ENCODE measurements at regions not wholly inside any gene's neighbourhood (a gene's known extent, or its start where the extent isn't known, plus 50 kb on each side); places are given as distances from the start of the nearest gene placed in this dataset.
"Not testable (repeated sequence)": the region's sequence is repeated elsewhere in the genome, so short reads cannot be mapped to it uniquely, and the experiment has no call there.

DNA sequence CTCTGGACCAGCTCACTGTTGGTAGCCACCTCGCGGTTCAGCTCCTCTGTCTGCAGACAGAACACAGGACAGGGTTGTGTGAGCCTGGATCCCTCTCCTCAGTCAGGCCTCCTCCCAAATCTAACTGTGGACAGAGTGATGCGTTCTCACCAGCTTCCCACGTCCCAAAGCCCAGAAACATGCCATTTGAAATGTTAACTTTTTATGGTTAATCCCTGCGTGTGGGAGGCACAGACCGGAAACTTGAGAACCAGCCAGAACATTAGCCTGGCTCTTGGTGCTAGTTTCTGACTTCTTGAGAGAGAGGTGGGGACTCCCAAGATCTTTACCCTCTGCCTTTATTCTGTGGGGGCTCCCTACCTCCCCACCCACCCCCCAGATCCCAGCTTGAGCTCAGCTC lies 129.6 kb downstream of the TNFRSF13B start:
- not testable (repeated sequence) for DNase-seq (ENCODE audit: low spot score)

DNA sequence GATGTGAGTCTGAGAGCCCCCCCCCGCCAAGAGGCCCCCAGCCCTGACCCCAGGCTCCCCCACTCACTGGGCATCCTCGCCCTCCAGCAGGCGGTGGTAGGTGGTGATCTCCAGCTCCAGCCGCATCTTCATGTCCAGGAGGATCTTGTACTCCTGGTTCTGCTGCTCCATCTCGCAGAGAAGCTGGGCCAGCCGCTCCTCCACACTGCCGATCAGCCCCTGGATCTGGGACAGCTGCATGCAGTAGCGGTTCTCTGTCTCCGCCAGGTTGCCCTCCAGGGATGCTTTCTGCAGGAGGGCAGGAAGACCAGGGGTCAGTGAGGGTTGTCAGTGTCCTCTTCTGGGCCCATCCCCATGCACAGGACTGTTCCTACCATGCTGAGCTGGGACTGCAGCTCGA lies 130.0 kb downstream of the TNFRSF13B start:
- not testable (repeated sequence) for DNase-seq (ENCODE audit: low spot score)

DNA sequence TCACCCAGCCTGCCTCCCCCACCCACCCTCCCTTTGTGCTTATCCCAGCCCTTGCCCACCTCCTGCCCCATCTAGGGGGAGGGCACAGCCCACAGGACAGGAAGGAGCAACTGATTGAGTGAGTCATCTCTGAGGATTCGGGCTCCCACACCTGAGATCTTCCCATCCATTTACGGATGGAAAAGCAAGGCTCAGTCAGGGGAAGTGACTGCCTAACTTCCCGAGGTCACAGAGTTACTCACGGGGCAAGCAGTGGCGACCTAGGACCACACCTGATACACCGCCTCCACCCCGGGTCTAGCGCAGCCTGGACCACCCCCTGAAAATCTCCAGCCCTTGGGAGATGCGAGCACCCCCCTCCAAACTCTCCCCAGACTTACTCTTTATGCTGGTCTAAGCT lies 131.7 kb downstream of the TNFRSF13B start:
- DNase-seq (ENCODE audit: low spot score) = not testable (repeated sequence)

DNA sequence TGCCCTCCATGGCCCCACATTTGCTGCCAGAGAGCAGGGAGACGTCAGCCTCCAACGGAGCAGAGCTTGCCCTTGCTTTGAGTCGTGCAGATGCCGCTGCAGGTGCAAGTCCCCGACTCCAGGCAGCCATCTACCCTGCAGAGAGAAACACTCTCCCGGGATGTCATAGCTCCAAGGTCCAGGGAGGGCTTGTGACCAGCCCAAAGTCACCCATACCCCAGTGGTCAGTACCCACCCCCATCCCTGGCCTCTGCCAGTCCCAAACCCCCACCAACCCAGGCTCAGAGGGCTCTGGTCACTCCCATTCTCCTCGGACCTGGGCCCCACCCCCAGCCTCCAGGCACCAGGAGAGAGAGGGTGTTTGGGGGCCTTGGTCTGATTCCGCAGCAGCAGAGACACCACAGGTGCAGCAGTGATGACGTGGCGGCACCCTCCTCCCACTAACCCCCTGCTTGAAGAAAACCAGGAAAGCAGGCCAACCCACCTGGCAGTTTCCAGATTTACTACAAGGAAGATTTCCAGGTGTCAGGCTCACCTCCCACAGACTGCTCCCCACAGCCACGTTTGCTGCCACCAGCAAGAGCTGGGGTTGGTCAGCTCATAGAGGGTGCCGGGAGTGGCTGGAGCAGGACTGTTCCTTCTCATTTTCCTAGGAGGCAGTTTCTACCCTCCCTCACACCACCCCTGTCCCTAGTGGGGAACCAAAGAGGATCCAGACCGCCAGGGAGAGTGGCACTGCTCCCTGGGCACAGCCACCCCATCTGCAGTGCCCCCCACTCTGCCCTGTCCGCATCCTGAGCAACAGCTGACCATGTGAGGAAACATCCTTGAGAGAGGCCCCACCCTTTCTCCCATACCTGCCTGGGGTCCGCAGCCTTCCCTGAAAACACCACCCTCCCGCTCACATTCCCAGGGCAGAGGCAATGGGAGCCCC lies 132.4 kb downstream of the TNFRSF13B start:
- DNase-seq (ENCODE audit: low spot score) = not testable (repeated sequence)

DNA sequence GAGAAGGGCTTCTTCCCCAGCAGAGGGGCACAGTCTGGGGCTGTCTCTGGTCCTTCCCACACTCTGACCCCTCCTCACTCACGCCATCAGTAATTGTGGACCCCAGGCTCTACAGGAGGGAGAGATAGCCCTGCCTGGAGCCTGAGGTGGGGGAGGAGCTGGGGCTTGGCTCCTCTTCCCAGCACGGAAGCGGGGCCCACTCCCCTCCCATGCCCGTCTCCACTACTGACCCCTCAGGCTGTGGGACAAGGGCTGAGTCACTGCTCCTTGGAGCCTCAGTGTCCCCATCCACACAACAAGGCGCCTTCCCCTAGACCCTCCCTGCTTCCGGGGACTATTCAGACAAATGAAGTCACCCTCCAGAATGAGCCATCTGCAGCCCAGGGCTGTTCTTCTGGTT lies 133.1 kb downstream of the TNFRSF13B start:
- not testable (repeated sequence) for DNase-seq (ENCODE audit: low spot score)

DNA sequence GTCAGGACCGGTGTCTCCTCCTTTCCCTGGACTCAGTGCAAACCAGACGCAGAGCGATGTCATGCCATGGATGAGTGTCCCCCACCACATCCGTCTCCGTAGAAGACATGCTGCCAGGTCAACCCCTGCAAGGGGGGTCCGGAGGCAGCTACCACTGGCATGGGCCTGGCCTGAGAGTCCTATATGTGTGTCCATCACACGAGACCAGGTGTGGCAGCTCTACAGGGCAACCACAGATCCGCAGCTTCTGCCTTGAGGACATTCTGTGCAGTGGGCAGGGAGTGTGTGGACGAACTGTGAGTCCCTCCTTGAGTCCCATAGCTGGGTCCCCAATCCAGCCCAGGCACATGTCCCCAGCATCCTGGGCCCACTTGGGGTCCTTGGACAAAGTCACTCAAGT lies 133.6 kb downstream of the TNFRSF13B start:
- DNase-seq (ENCODE audit: low spot score) = not testable (repeated sequence)

DNA sequence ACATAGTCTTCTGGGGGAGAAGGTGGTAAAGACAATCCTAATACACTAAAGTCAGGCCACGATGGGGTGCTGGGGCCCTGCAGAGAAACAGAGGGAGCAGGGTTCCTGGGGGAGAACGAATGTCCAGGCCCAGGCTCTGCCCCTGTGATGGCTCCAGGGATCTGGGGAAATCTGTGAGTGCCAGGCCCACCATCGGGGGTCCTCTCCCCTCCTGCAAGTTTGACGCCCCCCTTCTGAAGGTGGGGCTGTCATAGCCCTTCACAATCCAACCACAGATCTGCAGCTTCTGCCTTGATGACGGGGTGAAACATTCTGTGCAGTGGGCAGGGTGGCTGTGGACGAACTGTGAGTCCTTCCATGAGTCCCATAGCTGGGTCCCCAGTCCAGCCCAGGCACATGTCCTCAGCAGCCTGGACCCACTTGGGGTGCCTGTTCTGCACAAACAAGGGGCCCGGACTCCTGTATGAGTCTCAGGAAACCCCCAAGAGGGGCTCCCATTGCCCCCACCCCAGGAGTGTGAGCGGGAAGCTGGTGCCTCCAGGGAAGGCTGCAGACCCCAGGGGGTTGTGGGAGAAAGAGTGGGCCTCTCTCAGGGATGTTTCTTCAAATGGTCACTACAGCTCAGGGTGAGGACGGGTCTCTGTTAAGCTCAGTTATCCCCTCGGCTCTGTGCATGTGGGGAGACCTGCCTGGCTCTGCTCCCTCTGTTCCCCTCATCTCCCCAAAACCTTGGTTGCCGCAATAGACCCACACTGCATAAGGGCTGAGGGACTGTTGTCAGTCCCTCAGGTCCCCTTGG lies 134.3 kb downstream of the TNFRSF13B start:
- not testable (repeated sequence) for DNase-seq (ENCODE audit: low spot score)

DNA sequence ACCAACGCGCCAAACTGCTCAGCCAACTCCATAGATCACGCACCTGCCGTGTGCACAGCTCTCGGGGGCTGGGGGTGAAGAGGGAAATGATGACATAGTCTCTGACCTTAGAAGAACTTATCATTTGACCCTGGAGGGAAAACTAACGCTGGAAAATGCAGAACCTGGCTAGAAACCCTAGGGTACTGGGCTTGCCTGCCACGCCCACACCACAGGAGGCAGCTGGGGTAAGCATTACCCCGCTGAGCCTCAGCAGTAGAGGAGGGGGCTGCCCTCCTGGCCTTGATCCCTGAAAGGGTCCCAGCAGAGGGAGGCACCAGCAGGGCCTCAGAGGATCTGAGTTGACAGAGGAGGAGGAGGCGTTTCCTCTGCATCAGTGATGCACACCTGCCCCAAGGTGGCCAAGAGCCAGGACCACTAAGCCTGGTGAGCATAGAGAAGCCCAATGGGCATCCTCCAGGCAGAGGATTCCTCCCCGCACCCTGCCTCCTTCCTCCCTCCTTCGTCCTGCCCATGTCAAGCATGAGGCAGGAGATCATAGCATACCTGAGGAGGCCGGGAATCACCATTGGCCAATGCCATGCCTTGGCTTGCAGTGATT lies 135.5 kb downstream of the TNFRSF13B start:
- not testable (repeated sequence) for DNase-seq (ENCODE audit: low spot score)

DNA sequence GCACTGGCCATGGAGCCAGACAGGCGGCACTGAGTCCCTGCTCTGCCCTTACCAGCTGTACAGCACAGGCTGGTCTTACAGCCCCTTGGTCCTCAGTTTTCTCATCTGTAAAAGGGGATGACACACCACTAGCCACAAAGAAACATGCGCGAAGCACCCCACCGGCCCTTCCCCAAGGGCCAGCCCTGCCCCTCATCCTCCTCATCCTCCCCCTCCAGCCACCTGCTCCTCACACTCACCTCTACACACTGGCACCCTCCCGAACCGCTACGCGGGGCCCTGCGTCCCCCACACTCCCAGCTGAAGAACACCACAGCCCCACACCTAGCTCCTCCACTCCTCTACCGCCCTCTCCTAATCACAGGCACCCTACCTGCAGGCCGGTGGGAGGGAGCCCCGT lies 138.4 kb downstream of the TNFRSF13B start:
- not testable (repeated sequence) for DNase-seq (ENCODE audit: low spot score)

DNA sequence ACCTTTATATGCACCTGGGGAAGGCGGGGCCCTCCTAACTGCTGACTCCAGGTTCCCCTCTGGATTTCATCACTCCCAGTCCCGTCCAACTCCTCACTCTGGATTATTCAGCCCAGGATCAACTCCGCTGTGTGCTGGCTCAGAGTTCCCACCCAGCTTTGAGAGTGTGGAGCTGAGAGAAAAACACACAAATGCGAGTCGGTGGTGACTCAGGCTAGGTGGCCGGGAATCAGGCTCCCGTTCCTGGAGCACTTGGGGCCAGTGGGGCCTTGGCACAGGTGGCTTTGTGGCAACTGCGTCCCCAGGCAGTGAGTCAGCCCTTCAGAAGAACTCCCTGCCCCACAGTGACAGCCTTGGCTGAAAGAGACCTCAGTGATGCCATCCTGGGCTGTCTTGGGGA lies 139.1 kb downstream of the TNFRSF13B start:
- DNase-seq (ENCODE audit: low spot score) = not testable (repeated sequence)

DNA sequence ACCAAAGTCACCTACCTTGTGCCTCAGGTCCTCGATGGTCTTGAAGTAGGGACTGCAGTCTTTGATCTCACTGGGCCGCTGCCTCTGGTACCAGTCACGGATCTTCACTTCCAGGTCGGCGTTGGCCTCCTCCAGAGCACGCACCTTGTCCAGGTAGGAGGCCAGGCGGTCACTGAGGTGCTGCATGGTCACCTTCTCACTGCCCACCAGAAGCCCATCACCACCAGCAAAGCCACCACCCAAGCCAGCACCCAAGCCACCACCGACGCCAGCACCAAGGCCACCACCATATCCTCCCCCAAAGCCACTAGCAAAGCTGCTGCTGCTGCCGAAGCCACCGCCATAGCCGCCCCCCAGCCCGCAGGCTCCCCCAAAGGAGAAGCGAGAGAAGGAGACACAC lies 139.7 kb downstream of the TNFRSF13B start:
- DNase-seq (ENCODE audit: low spot score) = not testable (repeated sequence)

DNA sequence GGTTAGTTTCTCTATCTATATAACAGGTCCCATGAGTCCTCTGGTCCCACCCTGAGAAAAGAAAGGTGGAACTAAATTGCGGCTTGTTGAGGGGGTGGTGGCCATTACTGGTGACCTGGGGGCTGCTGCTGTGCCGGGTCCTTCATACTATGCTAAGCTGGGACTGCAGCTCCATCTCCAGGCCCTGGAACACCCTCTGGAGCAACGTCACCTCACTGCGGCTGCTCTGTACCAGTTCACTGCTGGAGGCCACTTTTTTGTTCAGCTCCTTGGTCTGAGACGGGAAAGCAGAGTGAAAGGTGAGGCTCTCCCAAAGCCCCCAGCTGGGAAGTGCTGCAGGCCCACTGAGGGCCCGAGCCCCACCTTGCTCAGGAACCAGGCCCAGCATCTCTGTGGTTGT lies 140.7 kb downstream of the CCDC144A start:
- DNase-seq (ENCODE audit: low spot score) = not testable (repeated sequence)

DNA sequence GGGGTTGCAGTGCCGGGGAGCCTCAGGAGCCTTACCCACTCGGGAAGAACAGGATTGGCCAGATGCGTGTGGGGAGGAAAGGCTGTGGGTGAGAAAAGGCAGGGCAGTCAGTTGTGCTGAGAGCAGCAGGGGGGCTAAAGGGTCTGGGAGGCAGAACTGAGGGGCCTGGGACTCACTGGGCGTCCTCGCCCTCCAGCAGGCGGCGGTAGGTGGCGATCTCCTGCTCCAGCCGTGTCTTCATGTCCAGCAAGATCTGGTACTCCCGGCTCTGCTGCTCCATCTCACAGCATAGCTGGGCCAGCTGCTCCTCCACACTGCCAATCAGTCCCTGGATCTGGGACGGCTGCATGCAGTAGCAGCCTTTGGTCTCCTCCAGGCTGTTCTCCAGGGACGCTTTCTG lies 140.2 kb downstream of the CCDC144A start:
- not testable (repeated sequence) for DNase-seq (ENCODE audit: low spot score)

All from LoVo (cell line).